Suprapubic skin (tissue), 4 donors: ENCODE measurements at regions not wholly inside any gene's neighbourhood (a gene's known extent, or its start where the extent isn't known, plus 50 kb on each side); places are given as distances from the start of the nearest gene placed in this dataset.

ENCODE experiments used
- DNase-seq, 2 donors: peaks; one replicate each; pipeline ENCODE4 v3.0.0-alpha.2; 2019; ENCODE audit warnings: low spot score in 2 of 2
- H3K27ac ChIP-seq: fragments of 200-600 bp; sonication (generic); one replicate; pipeline ENCODE4 v1.5.1; 2019
- H3K27me3 ChIP-seq: fragments of 200-600 bp; sonication (generic); one replicate; pipeline ENCODE4 v1.5.1; 2019
- H3K36me3 ChIP-seq: fragments of 200-600 bp; sonication (generic); one replicate; pipeline ENCODE4 v1.5.1; 2019
- H3K4me1 ChIP-seq: fragments of 200-600 bp; sonication (generic); one replicate; pipeline ENCODE4 v1.5.1; 2019
- H3K4me3 ChIP-seq: fragments of 200-600 bp; sonication (generic); one replicate; pipeline ENCODE4 v1.5.1; 2019; ENCODE audit warnings: mild to moderate bottlenecking
- H3K9me3 ChIP-seq: fragments of 200-600 bp; sonication (generic); one replicate; pipeline ENCODE4 v1.5.1; 2019
- CTCF ChIP-seq, 2 donors: fragments of 200-600 bp in 1 of 2; fragments of 450-650 bp in 1 of 2; sonication (generic) in 1 of 2; IDR thresholded peaks; one replicate each; pipeline ENCODE4 v1.5.1; 2016 to 2019; ENCODE audit warnings: antibody characterized with exemption in 2 of 2, mild to moderate bottlenecking in 1 of 2, moderate library complexity in 1 of 2
- EP300 ChIP-seq: sonication (generic); formaldehyde crosslinking; IDR thresholded peaks from one replicate; pipeline ENCODE4 v1.6.1; 2017; ENCODE audit warnings: antibody characterized with exemption
- POLR2A ChIP-seq, 2 donors: fragments of 450-650 bp; IDR thresholded peaks; one replicate each; pipeline ENCODE4 v1.6.1; 2017; ENCODE audit warnings: antibody characterized with exemption in 2 of 2, mild to moderate bottlenecking in 2 of 2, moderate library complexity in 2 of 2
- POLR2AphosphoS5 ChIP-seq, 3 donors: sonication (generic); formaldehyde crosslinking; IDR thresholded peaks; one replicate each; pipeline ENCODE4 v1.6.1; 2017; ENCODE audit warnings: antibody characterized with exemption in 3 of 3
- WGBS: methylation state at CpG from one replicate; pipeline ENCODE4 v1.1.5; 2018; 5-methylcytosine and 5-hydroxymethylcytosine counted together

DNA sequence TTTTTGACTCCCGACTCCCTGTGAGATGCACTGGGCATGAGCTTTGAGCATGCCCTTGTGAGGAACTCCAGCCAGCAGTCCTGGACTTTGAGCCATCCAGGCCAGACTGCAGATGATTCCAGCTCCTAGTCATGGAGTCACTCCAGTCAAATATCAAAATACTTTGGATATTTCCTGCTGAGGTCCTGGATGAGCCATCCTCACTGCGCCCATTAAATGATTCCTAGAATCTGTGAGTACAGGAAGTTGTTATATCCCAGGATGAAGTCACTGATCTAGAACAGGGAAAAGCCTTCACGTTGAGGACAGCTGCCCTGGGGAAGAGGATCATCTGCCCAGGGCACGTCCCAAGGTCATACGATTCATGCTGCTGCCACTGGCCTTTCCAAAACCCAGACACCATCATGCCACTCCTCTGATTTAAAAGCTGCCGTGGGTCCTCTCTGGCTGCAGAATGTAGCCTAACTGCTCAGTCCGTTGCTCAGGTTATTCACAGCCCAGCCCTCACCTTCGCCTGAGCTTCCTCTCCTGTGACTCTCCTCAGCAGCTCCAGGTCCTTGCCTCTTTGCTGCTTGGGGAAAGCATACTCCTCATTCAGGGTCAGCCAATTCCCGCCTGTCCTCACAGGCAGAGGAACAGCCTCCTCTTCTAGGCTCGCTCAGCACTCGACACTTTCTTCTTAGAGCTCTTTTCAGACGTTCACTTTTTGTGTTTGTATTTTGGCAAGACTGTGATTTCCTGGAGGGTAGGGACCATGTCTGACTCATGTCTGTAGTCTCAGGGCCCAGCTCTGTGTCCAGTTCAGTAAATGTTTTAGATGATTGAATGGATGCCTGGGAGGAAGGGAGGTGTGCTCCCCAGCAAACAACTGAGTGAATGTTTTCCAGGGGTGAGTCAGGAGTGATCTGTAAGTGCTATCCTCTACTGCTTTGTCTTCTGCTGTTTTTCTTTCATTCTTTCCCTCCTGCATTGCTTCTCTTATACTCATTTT is 157.8 kb downstream of the SNX10 start:
- peaks cover 3% of the 10 kb centered on the region for H3K4me1 ChIP-seq
- no peak overlapping the region for H3K27ac ChIP-seq
- no peaks in the 10 kb centered on the region for H3K36me3 ChIP-seq
- H3K9me3 ChIP-seq, result no peaks in the 10 kb centered on the region
- H3K27me3 ChIP-seq, result no peaks in the 10 kb centered on the region
- TF ChIP-seq EP300 (no peak), POLR2A (IDR thresholded peaks at IDR 0.05) (no peak), CTCF (IDR thresholded peaks at IDR 0.05) (no peak)
- no peak for DNase-seq
- WGBS, result 52% methylated on average over 12 of the region's 12 CpGs
- no peak overlapping the region for H3K4me3 ChIP-seq

DNA sequence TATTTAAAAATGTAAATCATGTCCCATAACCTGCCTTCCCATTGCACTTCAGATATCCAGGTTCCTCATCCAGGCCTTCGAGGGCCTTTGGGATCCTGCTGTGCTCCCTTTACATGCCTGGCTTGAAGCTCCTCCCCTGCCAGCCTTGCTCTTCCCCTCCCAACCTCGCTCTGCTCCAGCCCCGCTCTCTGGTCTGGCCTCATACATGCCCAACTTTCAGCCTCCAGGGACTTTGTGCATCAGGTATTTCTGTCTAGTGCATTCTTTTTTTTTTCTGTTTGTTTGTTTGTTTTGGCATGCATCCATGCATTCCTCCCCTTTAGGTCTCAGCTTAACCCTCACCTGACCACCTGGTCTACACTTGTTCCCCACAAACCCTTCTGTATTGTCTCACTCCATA is 160.3 kb downstream of the SNX10 start:
- H3K9me3 ChIP-seq, result no peaks in the 10 kb centered on the region
- no peaks in the 10 kb centered on the region for H3K27me3 ChIP-seq
- H3K36me3 ChIP-seq, result no peaks in the 10 kb centered on the region
- H3K27ac ChIP-seq, result no peak overlapping the region
- WGBS, result 67% methylated on average over 3 of the region's 3 CpGs
- DNase-seq, result no peak
- TF ChIP-seq POLR2A (IDR thresholded peaks at IDR 0.05) (no peak), POLR2AphosphoS5 (IDR thresholded peaks at IDR 0.05) (no peak), EP300 (no peak), CTCF (IDR thresholded peaks at IDR 0.05) (no peak)
- H3K4me1 ChIP-seq, result peaks cover 3% of the 10 kb centered on the region
- H3K4me3 ChIP-seq, result no peak overlapping the region

DNA sequence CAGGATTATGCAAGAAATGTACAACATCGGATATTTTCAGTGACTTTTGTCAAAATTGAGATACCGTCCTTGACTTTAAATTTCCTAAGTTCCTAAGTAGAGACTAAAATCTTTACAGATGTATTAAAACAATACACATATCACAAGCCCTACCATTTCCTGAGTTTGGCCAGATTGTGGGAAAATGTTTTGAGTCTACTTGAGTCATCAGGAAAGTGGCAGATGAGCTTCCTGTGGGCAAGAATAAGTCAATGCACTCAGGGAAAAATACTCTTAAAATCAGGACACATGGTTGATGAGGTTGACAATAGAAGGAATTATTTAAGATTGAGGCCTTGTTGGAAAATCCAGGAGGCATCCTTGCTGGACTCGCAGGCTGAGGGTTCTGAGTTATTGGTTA is 162.5 kb downstream of the SNX10 start:
- no peak for DNase-seq
- no peaks in the 10 kb centered on the region for H3K36me3 ChIP-seq
- WGBS, result 72% methylated on average over 3 of the region's 3 CpGs
- peaks cover 3% of the 10 kb centered on the region for H3K4me1 ChIP-seq
- no peak overlapping the region for H3K27ac ChIP-seq
- no peak overlapping the region for H3K4me3 ChIP-seq
- H3K27me3 ChIP-seq, result no peaks in the 10 kb centered on the region
- H3K9me3 ChIP-seq, result no peaks in the 10 kb centered on the region
- TF ChIP-seq EP300, result no peak
- no peak for TF ChIP-seq CTCF (IDR thresholded peaks at IDR 0.05)
- no peak for TF ChIP-seq POLR2A (IDR thresholded peaks at IDR 0.05)
- no peak for TF ChIP-seq POLR2AphosphoS5 (IDR thresholded peaks at IDR 0.05)

GRCh38 chr7:26457696-26458327 is 166.2 kb downstream of the SNX10 start:
- no peak for TF ChIP-seq CTCF (IDR thresholded peaks at IDR 0.05)
- no peak for TF ChIP-seq POLR2A (IDR thresholded peaks at IDR 0.05)
- TF ChIP-seq EP300, result no peak
- TF ChIP-seq POLR2AphosphoS5 (IDR thresholded peaks at IDR 0.05), result no peak
- Histone ChIP-seq H3K9me3 (no peaks in the 10 kb centered on the region), H3K36me3 (no peaks in the 10 kb centered on the region), H3K27ac (no peak overlapping the region), H3K4me3 (no peak overlapping the region), H3K4me1 (no peaks in the 10 kb centered on the region), H3K27me3 (no peaks in the 10 kb centered on the region)
- no peak for DNase-seq
- WGBS, result 75% methylated on average over 7 of the region's 7 CpGs

DNA sequence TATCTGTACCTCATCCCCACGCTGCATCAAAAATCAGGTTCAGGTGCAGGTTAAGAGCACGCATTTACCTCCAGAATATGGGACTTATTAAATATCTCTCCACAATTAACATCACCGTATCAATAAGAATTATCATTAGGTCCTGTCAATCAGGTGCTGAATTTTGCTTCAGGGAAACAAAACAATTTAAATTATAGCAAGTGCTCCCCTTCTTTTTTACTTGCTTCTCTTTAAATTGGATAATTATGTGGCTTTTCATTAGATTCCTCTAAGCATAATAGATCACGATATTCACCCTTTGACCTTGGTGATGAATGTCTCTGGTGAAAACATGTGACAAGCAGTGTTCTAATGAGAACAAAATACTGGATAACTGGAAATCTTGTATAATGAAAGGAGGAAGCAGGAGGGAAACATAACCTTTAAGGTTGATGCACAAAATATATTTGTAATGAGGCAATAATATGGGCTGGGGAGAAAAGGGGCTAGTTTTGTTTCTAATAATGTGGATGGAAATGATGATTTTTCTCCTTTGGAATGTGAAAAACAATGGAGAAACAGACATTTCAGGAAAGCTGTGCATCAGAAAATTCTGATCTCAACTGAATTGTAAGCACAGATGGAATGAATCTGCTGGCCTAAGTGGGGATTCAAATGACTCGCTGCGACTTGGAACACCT is 166.9 kb downstream of the SNX10 start:
- 88% methylated on average over 6 of the region's 6 CpGs for WGBS
- Histone ChIP-seq H3K27ac (no peak overlapping the region), H3K27me3 (no peaks in the 10 kb centered on the region), H3K36me3 (no peaks in the 10 kb centered on the region), H3K4me3 (no peak overlapping the region), H3K9me3 (no peaks in the 10 kb centered on the region), H3K4me1 (no peaks in the 10 kb centered on the region)
- TF ChIP-seq CTCF (IDR thresholded peaks at IDR 0.05), result no peak
- no peak for TF ChIP-seq EP300
- TF ChIP-seq POLR2AphosphoS5 (IDR thresholded peaks at IDR 0.05), result no peak
- TF ChIP-seq POLR2A (IDR thresholded peaks at IDR 0.05), result no peak
- no peak for DNase-seq
